ENCODE measurements at regions not wholly inside any gene's neighbourhood (a gene's known extent, or its start where the extent isn't known, plus 50 kb on each side); places are given as distances from the start of the nearest gene placed in this dataset.
A peak's percentile ranks its signal among the peaks of the same experiment; 100 is the strongest.

DNA sequence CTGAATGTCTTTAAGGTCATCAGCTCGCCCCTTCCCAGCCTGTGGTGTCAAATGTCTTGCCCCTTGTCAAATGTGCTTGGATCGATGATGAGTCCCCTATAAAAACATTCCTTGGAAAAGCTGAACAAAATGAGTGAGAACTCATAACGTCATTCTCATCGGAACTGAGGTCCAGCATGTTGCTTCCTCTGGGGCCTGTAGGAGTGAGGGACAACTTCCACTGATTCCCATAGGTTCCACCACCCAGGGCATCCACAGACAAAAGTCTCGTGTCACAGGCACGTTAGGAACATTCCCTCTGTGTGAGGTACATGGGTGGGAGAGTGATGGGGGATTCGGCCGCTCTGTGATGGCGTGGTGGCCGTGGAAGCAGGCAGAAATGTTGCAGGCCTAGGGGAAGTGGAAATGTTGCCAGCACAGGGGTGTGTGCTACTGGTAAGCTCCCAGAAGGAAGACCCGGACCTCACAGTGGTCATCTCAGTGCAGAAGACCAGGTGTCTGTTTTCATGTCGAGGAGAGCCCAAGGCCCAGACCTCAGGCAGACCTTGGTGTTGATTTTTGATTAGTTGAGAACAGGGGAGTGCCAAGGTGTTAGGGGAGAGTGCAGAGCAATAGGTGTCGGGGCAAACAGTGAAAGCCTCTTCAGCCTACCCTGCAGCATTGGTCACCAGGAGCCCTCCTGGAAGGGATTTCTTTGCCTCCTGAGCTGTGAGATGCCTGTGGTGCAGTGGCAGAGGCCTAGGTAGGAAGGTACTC lies 96.8 kb downstream of the SNRPN start:
- DNase-seq (ENCODE audit: low spot score) = peak; percentile 74

DNA sequence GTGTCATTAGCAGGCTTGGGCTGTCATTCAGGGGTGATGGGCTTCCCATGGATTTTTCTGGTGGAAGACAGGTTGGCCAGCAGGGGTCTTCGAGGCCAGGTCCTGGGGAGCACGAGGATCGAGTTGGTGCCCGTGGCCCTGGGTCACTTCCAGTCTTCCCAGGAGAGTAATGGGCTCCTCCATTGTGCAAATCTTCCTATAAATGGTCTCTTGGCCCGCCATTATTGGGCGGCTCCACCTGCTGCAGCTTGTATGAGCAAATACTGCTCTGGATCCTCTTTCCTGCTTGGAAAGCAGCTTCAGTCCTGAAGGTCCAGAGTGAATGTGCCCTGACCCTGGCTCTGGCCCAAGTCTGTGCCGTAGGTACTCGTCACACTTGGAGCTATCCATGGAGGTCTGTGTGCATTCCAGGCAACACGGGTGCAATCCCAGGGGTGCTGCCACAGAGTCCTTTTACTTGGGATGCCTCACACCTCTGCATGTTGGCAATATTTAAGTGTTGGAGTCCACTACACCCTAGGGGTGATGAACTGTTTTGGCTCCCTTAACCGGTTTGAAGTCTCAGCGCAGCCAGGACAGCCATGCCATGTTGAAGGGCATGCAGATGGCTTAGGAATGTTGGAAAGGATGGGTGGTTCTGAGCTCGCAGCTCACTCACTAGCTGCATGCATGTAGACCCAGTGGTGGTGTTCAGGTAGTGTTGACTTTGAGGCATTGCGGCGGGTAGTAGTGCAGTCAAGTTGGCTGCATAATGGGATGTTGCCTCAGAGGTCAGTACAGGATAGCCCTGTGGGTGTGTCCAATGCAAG lies 97.6 kb downstream of the SNRPN start:
- DNase-seq (ENCODE audit: low spot score) = peak; percentile 57

DNA sequence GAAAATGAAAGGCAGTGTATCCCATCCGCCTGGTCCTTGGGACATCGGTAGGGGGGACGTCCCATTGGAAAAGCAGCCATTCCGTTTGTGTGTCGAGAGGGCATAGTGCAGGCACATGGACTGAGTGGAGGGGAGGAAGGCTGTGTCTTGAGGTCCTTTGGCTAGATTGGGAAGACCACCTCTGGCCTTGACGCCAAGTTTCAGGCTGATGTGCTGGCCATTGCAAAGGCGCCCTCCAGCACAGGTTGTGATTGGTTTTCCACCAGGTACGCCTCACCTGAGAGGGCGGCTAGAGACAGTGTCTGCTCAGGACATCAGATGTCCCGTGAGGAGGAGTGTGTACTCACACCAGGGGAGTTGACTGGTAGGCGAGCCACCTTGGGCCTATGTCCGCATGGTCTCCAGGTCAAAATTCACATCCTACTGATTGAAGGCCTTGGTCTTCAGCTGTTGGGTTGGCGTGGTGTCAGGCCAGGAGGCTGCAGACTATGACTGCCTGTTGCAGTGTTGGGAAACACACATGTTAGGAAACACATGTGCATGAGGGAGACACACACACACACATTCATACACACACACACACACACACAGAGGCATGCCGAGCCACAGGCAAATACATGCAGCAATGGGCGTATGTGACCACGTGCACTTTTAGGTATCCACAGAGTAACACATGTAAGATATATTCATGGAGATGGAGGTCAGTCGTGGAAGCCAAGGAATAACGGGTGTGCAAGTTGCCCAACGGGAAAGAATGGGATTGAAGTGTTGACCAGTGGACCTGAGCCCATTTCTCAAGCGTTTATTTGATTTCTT lies 98.4 kb downstream of the SNRPN start:
- DNase-seq (ENCODE audit: low spot score) = peak; percentile 85

- DNase-seq (ENCODE audit: low spot score) = peak; percentile 51
These were observed 99.5 kb downstream of the SNRPN start for GRCh38 chr15:25054329-25054728.

- peak; percentile 76 for DNase-seq (ENCODE audit: low spot score)
These were observed 100.2 kb downstream of the SNRPN start for GRCh38 chr15:25054943-25055342.

DNA sequence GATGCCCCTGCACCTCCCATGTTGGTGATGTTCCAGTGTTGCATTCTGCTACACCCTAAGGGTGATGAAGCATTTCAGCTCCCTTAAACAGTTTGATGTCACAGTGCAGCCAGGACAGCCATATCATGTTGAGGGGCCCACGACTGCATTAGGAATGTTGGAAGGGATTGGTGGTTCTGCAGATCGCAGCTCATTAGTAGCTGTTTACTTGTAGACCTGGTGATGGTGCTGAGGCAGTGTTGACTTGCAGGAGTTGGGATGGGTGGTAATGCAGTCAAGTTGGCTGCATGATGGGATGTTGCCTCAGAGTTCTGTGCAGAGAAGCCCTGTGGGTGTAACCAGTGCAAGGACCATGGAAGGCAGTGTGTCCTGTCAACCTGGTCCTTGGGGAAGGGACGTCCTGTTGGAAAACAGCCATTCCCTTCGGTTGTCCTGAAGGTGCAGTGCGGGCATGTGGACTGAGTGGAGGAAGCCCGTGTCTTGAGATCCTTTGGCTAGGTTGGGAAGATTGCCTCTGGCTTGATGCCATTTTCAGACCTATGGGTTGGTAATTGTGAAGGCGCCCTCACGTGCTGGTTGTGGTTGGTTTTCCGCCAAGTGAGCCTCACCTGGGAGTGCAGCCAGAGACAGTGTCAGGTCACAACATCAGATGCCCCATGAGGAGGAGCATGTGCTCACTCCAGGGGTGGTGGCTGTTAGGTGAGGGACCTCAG lies 100.7 kb downstream of the SNRPN start:
- peak; percentile 28 for DNase-seq (ENCODE audit: low spot score)

GRCh38 chr15:25056484-25057425 lies 102.0 kb downstream of the SNRPN start:
- peak; percentile 73 for DNase-seq (ENCODE audit: low spot score)

DNA sequence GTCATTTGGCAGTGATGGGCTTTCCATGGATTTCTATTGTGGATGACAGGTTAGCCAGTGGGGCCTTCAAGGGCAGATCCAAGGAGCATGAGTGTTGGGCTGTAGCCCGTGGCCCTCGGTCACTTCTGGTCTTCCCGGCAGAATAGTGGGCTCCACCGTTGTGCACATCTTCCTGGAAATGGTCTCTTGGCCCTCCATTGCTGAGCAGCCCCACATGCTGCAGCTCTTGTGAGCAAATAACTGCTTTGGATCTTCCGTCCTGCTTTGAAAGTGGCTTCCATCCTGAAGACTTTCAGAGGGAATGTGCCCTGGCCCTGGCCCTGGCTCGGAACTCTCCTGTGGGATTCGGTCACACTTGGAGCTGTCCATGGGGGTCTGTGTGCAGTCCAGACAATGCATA lies 102.8 kb downstream of the SNRPN start:
- DNase-seq (ENCODE audit: low spot score) = peak; percentile 79

DNA sequence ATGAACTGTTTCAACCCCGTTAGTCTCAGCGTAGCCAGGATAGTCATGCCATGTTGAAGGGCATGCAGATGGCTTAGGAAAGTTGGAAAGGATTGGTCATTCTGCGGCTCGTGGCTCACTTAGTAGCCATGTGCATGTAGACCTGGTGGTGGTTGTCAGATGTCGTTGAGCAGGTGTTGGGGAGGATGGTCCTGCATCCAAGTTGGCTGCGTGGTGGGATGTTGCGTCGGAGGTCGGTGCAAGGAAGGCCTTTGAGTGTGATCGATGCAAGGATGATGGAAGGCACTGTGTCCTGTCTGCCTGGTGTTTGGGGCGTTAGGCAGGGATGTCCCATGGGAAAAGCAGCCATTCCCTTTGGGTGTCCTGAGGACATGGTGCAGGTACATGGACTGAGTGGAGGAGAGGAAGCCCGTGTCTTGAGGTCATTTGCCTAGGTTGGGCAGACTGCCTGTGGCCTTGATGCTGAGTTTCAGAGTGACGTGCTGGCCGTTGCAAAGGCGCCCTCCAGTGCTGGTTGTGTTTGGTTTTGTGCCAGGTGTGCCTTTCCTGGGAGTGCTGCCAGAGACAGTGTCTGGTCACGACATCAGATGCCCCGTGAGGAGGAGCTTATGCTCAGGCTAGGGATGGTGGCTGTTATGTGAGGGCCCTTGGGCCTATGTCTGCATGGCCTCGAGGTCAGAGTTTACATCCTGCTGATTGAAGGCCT lies 103.4 kb downstream of the SNRPN start:
- DNase-seq (ENCODE audit: low spot score) = peak; percentile 67

DNA sequence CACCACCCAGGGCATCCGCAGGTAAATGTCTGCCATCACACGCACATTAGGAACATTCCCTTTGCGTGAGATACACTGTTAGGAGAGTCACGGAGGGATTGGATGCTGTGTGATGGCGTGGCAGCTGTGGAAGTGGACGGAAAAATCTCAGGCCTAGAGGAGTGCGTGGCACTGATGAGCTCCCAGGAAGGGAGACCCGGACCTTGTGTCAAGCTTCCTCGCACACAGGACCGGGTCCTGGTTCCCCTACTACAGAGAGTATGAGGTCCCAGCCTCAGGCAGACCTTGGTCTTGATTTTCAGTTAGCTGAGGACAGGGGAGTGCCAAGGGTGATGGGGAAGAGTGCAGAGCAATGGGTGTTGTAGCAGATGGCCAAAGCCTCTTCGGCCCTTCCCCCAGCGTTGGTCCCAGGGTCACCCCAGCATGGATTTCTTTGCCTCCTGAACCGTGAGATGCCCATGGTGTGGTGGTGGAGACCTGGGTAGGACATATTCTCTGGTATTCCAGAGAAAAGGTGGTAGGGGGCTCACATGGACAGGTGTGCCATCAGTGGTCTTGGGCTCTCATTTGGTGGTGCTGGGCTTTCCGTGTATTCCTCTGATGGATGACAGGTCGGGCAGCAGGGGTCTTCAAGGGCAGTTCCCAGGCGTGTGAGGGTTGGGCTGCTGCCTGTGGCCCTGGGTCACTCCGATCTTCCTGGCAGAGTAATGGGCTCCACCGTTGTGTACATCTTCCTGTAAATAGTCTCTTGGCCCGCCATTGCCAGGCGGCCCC lies 105.1 kb downstream of the SNRPN start:
- peak; percentile 47 for DNase-seq (ENCODE audit: low spot score)

- DNase-seq (ENCODE audit: low spot score) = no peak
These were observed 105.7 kb downstream of the SNRPN start for GRCh38 chr15:25060472-25060803.

GRCh38 chr15:25060996-25061620 lies 106.3 kb downstream of the SNRPN start:
- DNase-seq (ENCODE audit: low spot score) = peak; percentile 51

DNA sequence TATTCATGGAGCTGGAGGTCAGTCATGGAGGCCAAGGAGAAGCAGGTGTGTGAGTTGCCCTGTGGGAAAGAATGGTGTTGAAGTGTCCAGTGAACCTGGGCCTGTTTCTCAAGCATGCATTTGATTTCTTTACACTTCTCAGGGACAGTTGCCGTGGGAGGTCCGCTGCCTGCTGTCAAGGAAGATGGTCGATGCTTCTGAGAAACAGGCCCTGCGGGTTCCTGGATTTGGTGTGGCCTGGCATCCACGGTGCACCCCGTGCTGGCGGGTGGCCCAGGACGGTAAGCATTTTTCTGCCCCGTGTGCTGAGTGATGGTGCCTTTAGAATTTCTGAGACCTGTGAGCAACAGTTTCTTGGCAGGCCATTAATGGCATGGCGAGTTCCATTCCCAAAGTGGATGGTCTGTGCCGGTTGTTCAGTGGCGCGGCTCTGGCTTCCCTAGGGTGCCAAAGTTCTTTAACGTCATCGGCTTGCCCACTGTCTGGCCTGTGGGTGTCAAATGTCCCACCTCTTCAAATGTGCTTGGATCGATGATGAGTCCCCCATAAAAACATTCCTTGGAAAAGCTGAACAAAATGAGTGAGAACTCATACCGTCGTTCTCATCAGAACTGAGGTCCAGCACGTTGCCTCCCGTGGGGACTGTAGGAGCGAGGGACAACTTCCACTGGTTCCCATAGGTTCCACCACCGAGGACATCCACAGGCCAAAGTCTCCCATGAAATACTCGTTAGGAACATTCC lies 107.2 kb downstream of the SNRPN start:
- DNase-seq (ENCODE audit: low spot score) = peak; percentile 71

- peak; percentile 60 for DNase-seq (ENCODE audit: low spot score)
These were observed 108.0 kb downstream of the SNRPN start for GRCh38 chr15:25062551-25063430.

DNA sequence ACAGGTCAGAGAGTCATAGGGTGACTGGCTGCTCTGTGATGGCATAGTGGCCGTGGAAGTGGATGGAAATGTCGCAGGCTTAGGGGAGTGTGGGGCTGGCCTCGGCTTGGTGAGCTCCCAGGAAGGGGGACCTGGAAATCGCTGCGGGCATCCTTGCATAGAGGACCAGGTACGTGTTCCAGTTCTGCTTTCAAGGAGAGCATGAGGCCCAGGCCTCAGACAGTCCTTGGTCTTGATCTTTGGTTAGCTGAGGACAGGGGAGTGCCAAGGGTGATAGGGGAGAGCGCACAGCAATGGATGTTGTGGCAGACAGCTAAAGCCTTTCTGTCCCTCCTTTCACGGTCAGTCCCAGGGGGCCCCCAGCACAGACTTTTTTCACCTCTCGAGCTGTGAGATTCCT lies 110.5 kb downstream of the SNRPN start:
- DNase-seq (ENCODE audit: low spot score) = no peak

DNA sequence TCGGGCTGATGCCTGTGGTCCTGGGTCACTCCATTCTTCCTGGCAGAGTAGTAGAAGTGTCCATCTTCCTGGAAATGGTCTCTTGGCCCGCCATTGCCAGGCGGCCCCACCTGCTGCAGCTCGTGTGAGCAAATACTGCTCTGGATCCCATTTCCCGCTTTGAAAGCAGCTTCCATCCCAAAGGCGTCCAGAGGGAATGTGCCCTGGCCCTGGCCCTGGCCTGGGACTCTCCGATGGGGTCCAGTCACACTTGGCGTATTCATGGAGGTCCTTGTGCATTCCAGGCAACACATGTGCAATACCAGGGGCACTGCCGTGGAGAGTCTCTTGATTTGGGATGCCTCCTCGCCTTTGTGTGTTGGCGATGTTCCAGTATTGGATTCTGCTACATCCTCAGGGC lies 111.1 kb downstream of the SNRPN start:
- no peak for DNase-seq (ENCODE audit: low spot score)

Measured in mesenteric fat pad (tissue), 1 donor.